Type B pancreatic cell (in vitro differentiated cells): ENCODE measurements at regions not wholly inside any gene's neighbourhood (a gene's known extent, or its start where the extent isn't known, plus 50 kb on each side); places are given as distances from the start of the nearest gene placed in this dataset.

Experiments used
- DNase-seq: peaks from one replicate; pipeline ENCODE4 v3.0.0; 2021; ENCODE audit warnings: mixed read lengths; ENCODE audit not compliant: unreplicated experiment; ENCODE audit errors: extremely low spot score
- H3K27ac Mint-ChIP-seq: 2 replicates; pipeline ENCODE4 v1.8.0; 2021; ENCODE audit warnings: mild to moderate bottlenecking, mixed read lengths
- H3K27me3 Mint-ChIP-seq: 2 replicates; pipeline ENCODE4 v1.8.0; 2021; ENCODE audit warnings: mixed read lengths
- H3K36me3 Mint-ChIP-seq: 2 replicates; pipeline ENCODE4 v1.8.0; 2021; ENCODE audit warnings: mixed read lengths
- H3K4me1 Mint-ChIP-seq: one replicate; pipeline ENCODE4 v1.8.0; 2021; ENCODE audit warnings: mixed read lengths; ENCODE audit not compliant: unreplicated experiment
- H3K4me3 Mint-ChIP-seq: 2 replicates; pipeline ENCODE4 v1.8.0; 2021; ENCODE audit warnings: mild to moderate bottlenecking, mixed read lengths
- H3K9me3 Mint-ChIP-seq: 2 replicates; pipeline ENCODE4 v1.8.0; 2021; ENCODE audit warnings: mixed read lengths
- TF ChIP-seq, protein P1 (sequence below): fragments of 200-600 bp; sonication (generic); conservative IDR thresholded peaks from 2 replicates; pipeline ENCODE4 v1.5.0; 2021; ENCODE audit warnings: antibody characterized with exemption, mild to moderate bottlenecking

DNA sequence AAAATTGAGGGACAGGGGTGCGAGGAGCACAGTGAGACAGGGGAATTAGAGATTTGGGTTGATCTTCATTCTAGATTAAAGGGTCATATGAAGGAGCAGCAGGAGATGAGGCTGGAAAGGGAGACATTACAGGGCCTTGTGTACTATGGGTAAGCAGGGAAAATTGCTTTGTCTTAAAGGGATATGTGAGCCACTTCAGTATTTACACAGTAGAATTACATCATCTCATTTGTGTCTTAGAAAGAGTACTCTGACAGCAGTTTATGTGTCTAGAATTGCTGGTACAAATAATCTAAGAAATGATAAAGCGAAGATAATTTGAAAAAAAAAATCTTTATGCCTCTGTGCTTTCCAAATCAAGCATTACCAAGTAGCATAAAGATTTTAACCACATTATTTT is 287.0 kb upstream of the ARRDC3 start:
- H3K4me3 Mint-ChIP-seq = no peak overlapping the region
- TF ChIP-seq, protein P1, sequence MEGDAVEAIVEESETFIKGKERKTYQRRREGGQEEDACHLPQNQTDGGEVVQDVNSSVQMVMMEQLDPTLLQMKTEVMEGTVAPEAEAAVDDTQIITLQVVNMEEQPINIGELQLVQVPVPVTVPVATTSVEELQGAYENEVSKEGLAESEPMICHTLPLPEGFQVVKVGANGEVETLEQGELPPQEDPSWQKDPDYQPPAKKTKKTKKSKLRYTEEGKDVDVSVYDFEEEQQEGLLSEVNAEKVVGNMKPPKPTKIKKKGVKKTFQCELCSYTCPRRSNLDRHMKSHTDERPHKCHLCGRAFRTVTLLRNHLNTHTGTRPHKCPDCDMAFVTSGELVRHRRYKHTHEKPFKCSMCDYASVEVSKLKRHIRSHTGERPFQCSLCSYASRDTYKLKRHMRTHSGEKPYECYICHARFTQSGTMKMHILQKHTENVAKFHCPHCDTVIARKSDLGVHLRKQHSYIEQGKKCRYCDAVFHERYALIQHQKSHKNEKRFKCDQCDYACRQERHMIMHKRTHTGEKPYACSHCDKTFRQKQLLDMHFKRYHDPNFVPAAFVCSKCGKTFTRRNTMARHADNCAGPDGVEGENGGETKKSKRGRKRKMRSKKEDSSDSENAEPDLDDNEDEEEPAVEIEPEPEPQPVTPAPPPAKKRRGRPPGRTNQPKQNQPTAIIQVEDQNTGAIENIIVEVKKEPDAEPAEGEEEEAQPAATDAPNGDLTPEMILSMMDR = no peak
- H3K27ac Mint-ChIP-seq = no peak overlapping the region
- no peaks in the 10 kb centered on the region for H3K9me3 Mint-ChIP-seq
- no peaks in the 10 kb centered on the region for H3K36me3 Mint-ChIP-seq
- peaks cover 4% of the 10 kb centered on the region for H3K4me1 Mint-ChIP-seq
- H3K27me3 Mint-ChIP-seq = no peaks in the 10 kb centered on the region
- no peak for DNase-seq

DNA sequence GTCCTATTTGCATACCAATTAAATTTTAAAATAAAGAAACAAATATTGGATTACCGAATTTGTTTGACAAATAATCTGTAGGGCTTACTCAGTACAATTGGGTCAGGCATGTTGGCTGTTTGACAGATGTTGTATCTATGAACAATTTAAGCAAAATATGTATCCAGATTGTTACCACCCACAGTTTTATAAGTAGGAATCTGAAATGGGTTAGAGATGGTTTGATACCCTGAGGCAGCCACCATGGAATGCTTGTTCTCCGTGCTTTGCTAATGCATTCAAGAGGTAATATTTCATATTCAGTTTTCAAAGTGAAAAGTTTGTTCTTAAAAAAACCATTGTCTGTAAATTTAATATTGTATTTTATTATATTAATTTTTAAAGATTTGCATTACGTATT is 285.1 kb upstream of the ARRDC3 start:
- Mint-ChIP-seq H3K9me3 (no peaks in the 10 kb centered on the region), H3K27me3 (no peaks in the 10 kb centered on the region), H3K4me3 (no peak overlapping the region), H3K27ac (no peak overlapping the region), H3K36me3 (no peaks in the 10 kb centered on the region), H3K4me1 (peaks cover 4% of the 10 kb centered on the region)
- TF ChIP-seq, protein P1 = no peak
- no peak for DNase-seq

DNA sequence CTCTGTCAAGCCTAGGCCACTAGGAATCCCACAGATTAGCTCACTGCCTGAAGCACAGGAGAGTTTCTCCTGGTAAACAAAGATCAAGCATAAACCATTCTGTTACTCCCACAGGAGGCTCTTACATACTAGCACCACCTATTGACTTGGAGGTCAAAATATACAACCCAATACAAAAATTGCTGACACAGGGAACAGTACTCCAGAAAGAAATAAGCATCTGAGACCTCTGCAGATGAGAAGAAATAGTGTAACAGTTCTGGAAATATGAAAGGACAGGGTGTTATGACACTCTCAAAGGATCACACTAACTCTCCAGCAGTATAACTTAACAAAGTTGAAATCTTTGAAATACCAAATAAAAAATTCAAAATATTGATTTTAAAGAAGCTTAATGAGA is 269.6 kb upstream of the ARRDC3 start:
- Mint-ChIP-seq H3K36me3 (no peaks in the 10 kb centered on the region), H3K4me3 (no peak overlapping the region), H3K27me3 (no peaks in the 10 kb centered on the region), H3K27ac (no peak overlapping the region), H3K4me1 (no peaks in the 10 kb centered on the region), H3K9me3 (no peaks in the 10 kb centered on the region)
- TF ChIP-seq, protein P1 = no peak
- DNase-seq = no peak

DNA sequence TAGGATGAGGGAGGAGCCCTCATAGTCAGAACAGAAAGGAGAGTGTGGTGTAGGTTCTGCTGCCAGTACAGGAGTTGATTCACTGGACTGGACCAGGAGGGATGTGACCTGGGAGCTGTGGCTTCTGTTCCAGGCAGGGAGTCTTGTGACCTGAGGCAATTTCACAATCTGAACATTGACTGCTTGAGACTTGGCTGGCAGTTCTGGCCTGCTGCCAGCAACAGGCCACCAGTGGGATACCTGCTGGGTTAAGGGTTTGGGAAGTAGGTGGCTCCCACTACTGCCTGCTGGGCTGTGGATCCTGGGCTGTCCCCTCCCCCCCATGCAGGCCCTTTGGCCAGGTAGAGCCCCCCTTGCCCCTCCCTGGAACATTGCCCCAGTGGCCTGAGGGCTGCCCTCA is 268.6 kb upstream of the ARRDC3 start:
- no peaks in the 10 kb centered on the region for H3K27me3 Mint-ChIP-seq
- no peaks in the 10 kb centered on the region for H3K9me3 Mint-ChIP-seq
- H3K4me1 Mint-ChIP-seq = no peaks in the 10 kb centered on the region
- H3K27ac Mint-ChIP-seq = no peak overlapping the region
- H3K36me3 Mint-ChIP-seq = no peaks in the 10 kb centered on the region
- DNase-seq = no peak
- H3K4me3 Mint-ChIP-seq = no peak overlapping the region
- TF ChIP-seq, protein P1 = no peak

DNA sequence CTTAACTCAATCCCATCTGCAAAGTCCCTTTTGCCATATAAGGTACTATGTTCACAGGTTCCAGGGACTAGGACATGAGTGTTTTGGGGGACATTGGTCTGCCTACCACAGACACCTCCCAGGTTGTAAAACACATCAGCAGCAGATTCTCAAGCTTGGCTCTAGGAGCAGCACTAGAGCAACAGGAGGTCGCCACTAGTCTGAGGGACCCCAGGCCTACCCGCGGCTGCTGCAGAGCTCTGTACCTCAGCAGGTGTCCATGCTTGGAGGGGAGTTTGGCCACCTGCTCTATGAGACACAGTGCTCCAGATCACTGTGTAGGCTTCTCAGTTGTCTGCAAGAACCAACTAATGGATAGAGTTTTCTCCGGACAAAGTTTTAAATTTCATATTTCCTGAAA is 262.2 kb upstream of the ARRDC3 start:
- no peak for DNase-seq
- Mint-ChIP-seq H3K27ac (no peak overlapping the region), H3K27me3 (peaks cover 3% of the 10 kb centered on the region), H3K36me3 (no peaks in the 10 kb centered on the region), H3K4me1 (no peaks in the 10 kb centered on the region), H3K4me3 (no peak overlapping the region), H3K9me3 (no peaks in the 10 kb centered on the region)
- TF ChIP-seq, protein P1 = no peak

DNA sequence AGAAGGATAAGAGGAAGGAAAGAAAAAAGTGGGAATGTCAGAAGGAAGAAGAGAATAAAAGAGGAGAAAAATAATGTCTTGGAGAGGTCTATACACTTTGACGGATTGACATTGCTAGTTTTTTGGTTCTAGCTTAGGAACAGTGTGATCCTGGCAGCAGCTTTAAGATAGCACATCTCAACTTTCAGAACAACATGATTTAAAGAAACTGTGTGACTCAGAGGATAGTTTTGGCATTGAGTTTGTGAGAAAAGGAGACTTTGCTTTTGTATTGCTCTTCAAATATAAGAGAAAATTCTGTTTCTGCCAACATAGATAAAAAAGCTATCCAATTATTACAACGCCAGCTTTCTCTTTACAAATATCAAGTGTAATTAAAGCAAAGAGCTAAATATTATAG is 260.7 kb upstream of the ARRDC3 start:
- no peak overlapping the region for H3K27ac Mint-ChIP-seq
- no peak overlapping the region for H3K4me3 Mint-ChIP-seq
- H3K27me3 Mint-ChIP-seq = peaks cover 3% of the 10 kb centered on the region
- no peak for DNase-seq
- TF ChIP-seq, protein P1 = no peak
- no peaks in the 10 kb centered on the region for H3K36me3 Mint-ChIP-seq
- H3K9me3 Mint-ChIP-seq = no peaks in the 10 kb centered on the region
- H3K4me1 Mint-ChIP-seq = no peaks in the 10 kb centered on the region
